ENCODE measurements at regions not wholly inside any gene's neighbourhood (a gene's known extent, or its start where the extent isn't known, plus 50 kb on each side); places are given as distances from the start of the nearest gene placed in this dataset.

GRCh38 chr5:89601880-89602279 is 718.9 kb upstream of the MEF2C start:
- DNase-seq (no peak), ATAC-seq (no peak)
- TF ChIP-seq CTCF (IDR thresholded peaks at IDR 0.05): no peak
- Histone ChIP-seq H3K36me3 (no peaks in the 10 kb centered on the region), H3K4me3 (no peak overlapping the region), H3K27ac (no peak overlapping the region), H3K9me3 (no peaks in the 10 kb centered on the region), H3K27me3 (no peaks in the 10 kb centered on the region), H3K4me1 (no peaks in the 10 kb centered on the region)
- intact Hi-C loops (cut with DNase I): no loop called here

- ATAC-seq (no peak), DNase-seq (no peak)
- Histone ChIP-seq H3K27me3 (no peaks in the 10 kb centered on the region), H3K36me3 (no peaks in the 10 kb centered on the region), H3K4me1 (no peaks in the 10 kb centered on the region), H3K27ac (no peak overlapping the region), H3K4me3 (no peak overlapping the region), H3K9me3 (no peaks in the 10 kb centered on the region)
- TF ChIP-seq CTCF (IDR thresholded peaks at IDR 0.05): no peak
- intact Hi-C loops (cut with DNase I): no loop called here
Observed at GRCh38 chr5:89597878-89598277, 714.9 kb upstream of the MEF2C start.

GRCh38 chr5:89596821-89597220 is 713.8 kb upstream of the MEF2C start:
- intact Hi-C loops (cut with DNase I): no loop called here
- no peak for TF ChIP-seq CTCF (IDR thresholded peaks at IDR 0.05)
- no peak for DNase-seq

GRCh38 chr5:89595056-89595455 is 712.1 kb upstream of the MEF2C start:
- Histone ChIP-seq H3K36me3 (no peaks in the 10 kb centered on the region), H3K27me3 (no peaks in the 10 kb centered on the region), H3K4me1 (no peaks in the 10 kb centered on the region), H3K9me3 (no peaks in the 10 kb centered on the region), H3K27ac (no peak overlapping the region), H3K4me3 (no peak overlapping the region)
- DNase-seq (no peak), ATAC-seq (no peak)
- intact Hi-C loops (cut with DNase I): no loop called here
- TF ChIP-seq CTCF (IDR thresholded peaks at IDR 0.05): no peak

More at GRCh38 chr5:89596821-89597220, 713.8 kb upstream of the MEF2C start:
- Histone ChIP-seq H3K27ac (no peak overlapping the region), H3K36me3 (no peaks in the 10 kb centered on the region), H3K4me3 (no peak overlapping the region), H3K27me3 (no peaks in the 10 kb centered on the region), H3K4me1 (no peaks in the 10 kb centered on the region), H3K9me3 (no peaks in the 10 kb centered on the region)
- ATAC-seq: no peak

GRCh38 chr5:89584339-89584956 is 701.5 kb upstream of the MEF2C start:
- intact Hi-C loops (cut with DNase I): no loop called here
- no peaks in the 10 kb centered on the region for H3K9me3 ChIP-seq
- no peak for ATAC-seq
- no peak for DNase-seq
- TF ChIP-seq CTCF (IDR thresholded peaks at IDR 0.05): no peak
- no peak overlapping the region for H3K4me3 ChIP-seq
- H3K4me1 ChIP-seq: no peaks in the 10 kb centered on the region
- H3K36me3 ChIP-seq: no peaks in the 10 kb centered on the region
- no peaks in the 10 kb centered on the region for H3K27me3 ChIP-seq
- H3K27ac ChIP-seq: no peak overlapping the region

GRCh38 chr5:89583534-89583933 is 700.5 kb upstream of the MEF2C start:
- DNase-seq: no peak
- no peaks in the 10 kb centered on the region for H3K9me3 ChIP-seq
- H3K4me1 ChIP-seq: no peaks in the 10 kb centered on the region
- H3K27ac ChIP-seq: no peak overlapping the region
- H3K36me3 ChIP-seq: no peaks in the 10 kb centered on the region
- intact Hi-C loops (cut with DNase I): no loop called here
- no peak overlapping the region for H3K4me3 ChIP-seq
- no peaks in the 10 kb centered on the region for H3K27me3 ChIP-seq
- no peak for TF ChIP-seq CTCF (IDR thresholded peaks at IDR 0.05)
- no peak for ATAC-seq
